ENCODE measurements at regions not wholly inside any gene's neighbourhood (a gene's known extent, or its start where the extent isn't known, plus 50 kb on each side); places are given as distances from the start of the nearest gene placed in this dataset.
"Not testable (repeated sequence)": the region's sequence is repeated elsewhere in the genome, so short reads cannot be mapped to it uniquely, and the experiment has no call there.

- DNase-seq (ENCODE audit: low spot score) = no peak
Observed at GRCh38 chr11:134944131-134944530, 532.1 kb upstream of the B3GAT1 start.

- no peak for DNase-seq (ENCODE audit: low spot score)
Observed at GRCh38 chr11:134943544-134943943, 531.5 kb upstream of the B3GAT1 start.

GRCh38 chr11:134942681-134943080, 530.6 kb upstream of the B3GAT1 start:
- no peak for DNase-seq (ENCODE audit: low spot score)

GRCh38 chr11:134941936-134942600, 530.0 kb upstream of the B3GAT1 start:
- not testable (repeated sequence) for DNase-seq (ENCODE audit: low spot score)

GRCh38 chr11:134941326-134941725, 529.3 kb upstream of the B3GAT1 start:
- DNase-seq (ENCODE audit: low spot score) = no peak

GRCh38 chr11:134940441-134941126, 528.5 kb upstream of the B3GAT1 start:
- no peak for DNase-seq (ENCODE audit: low spot score)

GRCh38 chr11:134939905-134940304, 527.9 kb upstream of the B3GAT1 start:
- no peak for DNase-seq (ENCODE audit: low spot score)

GRCh38 chr11:134939031-134939430, 527.0 kb upstream of the B3GAT1 start:
- DNase-seq (ENCODE audit: low spot score) = no peak

- DNase-seq (ENCODE audit: low spot score) = no peak
Observed at GRCh38 chr11:134938212-134938611, 526.2 kb upstream of the B3GAT1 start.

- DNase-seq (ENCODE audit: low spot score) = not testable (repeated sequence)
Observed at GRCh38 chr11:134937193-134937592, 525.2 kb upstream of the B3GAT1 start.

- DNase-seq (ENCODE audit: low spot score) = no peak
Observed at GRCh38 chr11:134932761-134933160, 520.7 kb upstream of the B3GAT1 start.

GRCh38 chr11:134925432-134925831, 513.4 kb upstream of the B3GAT1 start:
- DNase-seq (ENCODE audit: low spot score) = no peak

- no peak for DNase-seq (ENCODE audit: low spot score)
Observed at GRCh38 chr11:134923441-134923840, 511.4 kb upstream of the B3GAT1 start.

- DNase-seq (ENCODE audit: low spot score) = no peak
Observed at GRCh38 chr11:134921938-134922337, 509.9 kb upstream of the B3GAT1 start.

- DNase-seq (ENCODE audit: low spot score) = no peak
Observed at GRCh38 chr11:134920851-134921608, 509.0 kb upstream of the B3GAT1 start.

- no peak for DNase-seq (ENCODE audit: low spot score)
Observed at GRCh38 chr11:134916421-134917213, 504.6 kb upstream of the B3GAT1 start.

- no peak for DNase-seq (ENCODE audit: low spot score)
Observed at GRCh38 chr11:134915881-134916280, 503.8 kb upstream of the B3GAT1 start.

GRCh38 chr11:134915212-134915611, 503.2 kb upstream of the B3GAT1 start:
- DNase-seq (ENCODE audit: low spot score) = no peak

GRCh38 chr11:134913999-134914590, 502.1 kb upstream of the B3GAT1 start:
- DNase-seq (ENCODE audit: low spot score) = no peak

GRCh38 chr11:134913391-134913790, 501.3 kb upstream of the B3GAT1 start:
- no peak for DNase-seq (ENCODE audit: low spot score)

- DNase-seq (ENCODE audit: low spot score) = no peak
Observed at GRCh38 chr11:134911514-134912180, 499.6 kb upstream of the B3GAT1 start.

All from RKO (cell line).